Parathyroid adenoma (tissue), 2 donors: ENCODE measurements at regions not wholly inside any gene's neighbourhood (a gene's known extent, or its start where the extent isn't known, plus 50 kb on each side); places are given as distances from the start of the nearest gene placed in this dataset.

Experiments used
- H2AFZ ChIP-seq: fragments of 300-600 bp; sonication (generic); one replicate; pipeline ENCODE4 v1.7.0; 2017; ENCODE audit warnings: antibody characterized with exemption, mild to moderate bottlenecking
- H3K27ac ChIP-seq: fragments of 300-600 bp; sonication (generic); one replicate; pipeline ENCODE4 v1.7.0; 2017
- H3K27me3 ChIP-seq: fragments of 300-600 bp; sonication (generic); one replicate; pipeline ENCODE4 v1.7.0; 2017; ENCODE audit warnings: low read length; ENCODE audit not compliant: control insufficient read depth, insufficient read depth
- H3K36me3 ChIP-seq: fragments of 300-600 bp; sonication (generic); one replicate; pipeline ENCODE4 v1.7.0; 2017; ENCODE audit warnings: low read length; ENCODE audit not compliant: control insufficient read depth, insufficient read depth
- H3K4me1 ChIP-seq: fragments of 300-600 bp; sonication (generic); one replicate; pipeline ENCODE4 v1.7.0; 2017; ENCODE audit warnings: control low read depth
- H3K4me2 ChIP-seq: fragments of 300-600 bp; sonication (generic); one replicate; pipeline ENCODE4 v1.7.0; 2017; ENCODE audit warnings: low read length
- H3K4me3 ChIP-seq: fragments of 300-600 bp; sonication (generic); one replicate; pipeline ENCODE4 v1.7.0; 2017; ENCODE audit warnings: low read depth, low read length
- H3K79me2 ChIP-seq: fragments of 300-600 bp; sonication (generic); one replicate; pipeline ENCODE4 v1.7.0; 2017; ENCODE audit warnings: control low read depth
- H3K9ac ChIP-seq: fragments of 300-600 bp; sonication (generic); one replicate; pipeline ENCODE4 v1.7.0; 2017; ENCODE audit warnings: mild to moderate bottlenecking
- H3K9me3 ChIP-seq: fragments of 300-600 bp; sonication (generic); one replicate; pipeline ENCODE4 v1.7.0; 2017; ENCODE audit warnings: low read length; ENCODE audit not compliant: control insufficient read depth
- CTCF ChIP-seq: fragments of 300-600 bp; sonication (generic); IDR thresholded peaks from one replicate; pipeline ENCODE4 v1.7.0; 2017; ENCODE audit warnings: antibody characterized with exemption, mild to moderate bottlenecking
- donor health status: primary hyperparathyroidism.

GRCh38 chr20:48282591-48283228 is 497.4 kb upstream of the SULF2 start:
- TF ChIP-seq CTCF, result no peak
- no peak overlapping the region for H3K4me3 ChIP-seq
- H3K27ac ChIP-seq, result no peak overlapping the region
- H2AFZ ChIP-seq, result no peak overlapping the region
- peaks cover 3% of the 10 kb centered on the region for H3K4me1 ChIP-seq
- H3K9ac ChIP-seq, result no peak overlapping the region
- no peaks in the 10 kb centered on the region for H3K79me2 ChIP-seq
- no peak overlapping the region for H3K4me2 ChIP-seq
- no peaks in the 10 kb centered on the region for H3K9me3 ChIP-seq
- H3K36me3 ChIP-seq, result no peaks in the 10 kb centered on the region
- H3K27me3 ChIP-seq, result no peaks in the 10 kb centered on the region

- no peak overlapping the region for H3K4me2 ChIP-seq
- no peak overlapping the region for H3K27ac ChIP-seq
- H3K4me3 ChIP-seq, result no peak overlapping the region
- H3K79me2 ChIP-seq, result no peaks in the 10 kb centered on the region
- H3K9ac ChIP-seq, result no peak overlapping the region
- TF ChIP-seq CTCF, result no peak
- no peaks in the 10 kb centered on the region for H3K27me3 ChIP-seq
- no peak overlapping the region for H2AFZ ChIP-seq
- H3K9me3 ChIP-seq, result no peaks in the 10 kb centered on the region
- H3K36me3 ChIP-seq, result no peaks in the 10 kb centered on the region
- peaks cover 3% of the 10 kb centered on the region for H3K4me1 ChIP-seq
These were observed 496.2 kb upstream of the SULF2 start for GRCh38 chr20:48281501-48281900.

DNA sequence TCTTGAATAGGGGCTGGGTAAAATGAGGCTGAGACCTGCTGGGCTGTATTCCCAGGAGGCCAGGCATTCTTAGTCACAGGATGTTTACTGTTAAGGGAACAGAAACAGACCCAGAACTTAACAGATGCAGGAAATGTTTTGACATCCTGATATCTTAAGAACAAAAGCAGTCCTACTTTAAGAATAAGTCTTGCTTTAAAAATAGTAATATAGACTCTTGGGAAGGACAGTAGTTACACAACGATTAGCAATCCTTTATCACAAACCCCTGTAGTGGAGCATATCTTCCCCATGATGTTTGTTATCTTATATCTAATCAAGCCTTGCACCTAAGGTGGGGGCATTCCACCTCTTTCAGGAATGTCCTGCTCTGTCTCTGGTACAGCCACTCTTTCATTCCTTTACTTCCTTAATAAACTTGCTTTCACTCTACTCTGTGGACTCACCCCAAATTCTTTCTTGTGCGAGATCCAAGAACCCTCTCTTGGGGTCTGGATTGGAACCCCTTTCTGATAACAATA is 493.7 kb upstream of the SULF2 start:
- H3K4me1 ChIP-seq, result peaks cover 3% of the 10 kb centered on the region
- H3K4me3 ChIP-seq, result no peak overlapping the region
- H3K36me3 ChIP-seq, result no peaks in the 10 kb centered on the region
- H3K4me2 ChIP-seq, result no peak overlapping the region
- no peak overlapping the region for H2AFZ ChIP-seq
- H3K9me3 ChIP-seq, result no peaks in the 10 kb centered on the region
- TF ChIP-seq CTCF, result no peak
- H3K27ac ChIP-seq, result no peak overlapping the region
- H3K9ac ChIP-seq, result no peak overlapping the region
- H3K79me2 ChIP-seq, result no peaks in the 10 kb centered on the region
- no peaks in the 10 kb centered on the region for H3K27me3 ChIP-seq

DNA sequence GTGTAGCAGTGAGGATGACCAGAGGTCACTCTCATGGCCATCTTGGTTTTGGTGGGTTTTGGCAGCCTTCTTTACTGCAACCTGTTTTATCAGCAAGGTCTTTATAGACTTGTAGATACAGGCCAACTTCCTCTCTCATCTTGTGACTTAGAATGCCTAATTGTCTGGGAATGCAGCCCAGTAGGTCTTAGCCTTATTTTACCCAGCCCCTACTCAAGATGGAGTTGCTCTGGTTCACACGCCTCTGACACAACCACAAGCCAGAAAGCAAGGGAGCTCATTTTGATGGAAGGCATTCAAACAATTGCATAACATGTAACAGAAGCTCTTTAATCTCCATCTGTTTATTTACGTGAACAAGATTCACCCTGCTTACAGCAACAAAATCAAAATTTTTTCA is 492.0 kb upstream of the SULF2 start:
- H3K27ac ChIP-seq, result no peak overlapping the region
- H3K79me2 ChIP-seq, result no peaks in the 10 kb centered on the region
- H3K9ac ChIP-seq, result no peak overlapping the region

More for the DNA sequence above, 492.0 kb upstream of the SULF2 start:
- H3K9me3 ChIP-seq, result no peaks in the 10 kb centered on the region
- H3K4me3 ChIP-seq, result no peak overlapping the region
- no peak overlapping the region for H2AFZ ChIP-seq
- H3K4me1 ChIP-seq, result peaks cover 3% of the 10 kb centered on the region
- TF ChIP-seq CTCF, result no peak
- no peak overlapping the region for H3K4me2 ChIP-seq
- peaks cover 3% of the 10 kb centered on the region for H3K27me3 ChIP-seq
- H3K36me3 ChIP-seq, result no peaks in the 10 kb centered on the region
